ENCODE measurements at regions not wholly inside any gene's neighbourhood (a gene's known extent, or its start where the extent isn't known, plus 50 kb on each side); places are given as distances from the start of the nearest gene placed in this dataset.

DNA sequence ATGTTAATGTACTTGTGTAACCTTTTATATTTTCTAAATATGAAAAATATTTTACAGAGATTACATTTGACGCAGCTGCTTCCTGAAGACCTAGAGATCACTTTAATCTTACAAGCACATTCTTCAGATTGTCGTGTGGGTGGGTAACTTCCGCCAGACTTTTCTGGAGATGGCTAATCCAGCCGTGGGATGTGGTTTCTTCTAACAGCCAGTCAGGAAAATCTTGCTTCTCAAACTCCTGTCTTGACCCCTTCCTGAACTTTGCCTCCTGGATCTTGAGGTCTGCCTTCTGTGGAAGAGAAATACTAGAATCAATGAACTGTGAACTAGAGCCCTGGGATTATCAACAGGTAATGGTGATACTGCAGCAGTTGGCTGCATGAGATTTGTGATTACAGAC lies 401.6 kb upstream of the TNP1 start:
- TF ChIP-seq, protein P1, sequence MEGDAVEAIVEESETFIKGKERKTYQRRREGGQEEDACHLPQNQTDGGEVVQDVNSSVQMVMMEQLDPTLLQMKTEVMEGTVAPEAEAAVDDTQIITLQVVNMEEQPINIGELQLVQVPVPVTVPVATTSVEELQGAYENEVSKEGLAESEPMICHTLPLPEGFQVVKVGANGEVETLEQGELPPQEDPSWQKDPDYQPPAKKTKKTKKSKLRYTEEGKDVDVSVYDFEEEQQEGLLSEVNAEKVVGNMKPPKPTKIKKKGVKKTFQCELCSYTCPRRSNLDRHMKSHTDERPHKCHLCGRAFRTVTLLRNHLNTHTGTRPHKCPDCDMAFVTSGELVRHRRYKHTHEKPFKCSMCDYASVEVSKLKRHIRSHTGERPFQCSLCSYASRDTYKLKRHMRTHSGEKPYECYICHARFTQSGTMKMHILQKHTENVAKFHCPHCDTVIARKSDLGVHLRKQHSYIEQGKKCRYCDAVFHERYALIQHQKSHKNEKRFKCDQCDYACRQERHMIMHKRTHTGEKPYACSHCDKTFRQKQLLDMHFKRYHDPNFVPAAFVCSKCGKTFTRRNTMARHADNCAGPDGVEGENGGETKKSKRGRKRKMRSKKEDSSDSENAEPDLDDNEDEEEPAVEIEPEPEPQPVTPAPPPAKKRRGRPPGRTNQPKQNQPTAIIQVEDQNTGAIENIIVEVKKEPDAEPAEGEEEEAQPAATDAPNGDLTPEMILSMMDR (conservative IDR thresholded peaks at IDR 0.05; ENCODE audit: low read depth in 2 of 2) = no peak
- no peak for TF ChIP-seq EZH2phosphoT487 (IDR thresholded peaks at IDR 0.05; ENCODE audit: unreplicated experiment)
- TF ChIP-seq POLR2AphosphoS5 (IDR thresholded peaks at IDR 0.05; ENCODE audit: low read depth) = no peak
- TF ChIP-seq, protein P2, sequence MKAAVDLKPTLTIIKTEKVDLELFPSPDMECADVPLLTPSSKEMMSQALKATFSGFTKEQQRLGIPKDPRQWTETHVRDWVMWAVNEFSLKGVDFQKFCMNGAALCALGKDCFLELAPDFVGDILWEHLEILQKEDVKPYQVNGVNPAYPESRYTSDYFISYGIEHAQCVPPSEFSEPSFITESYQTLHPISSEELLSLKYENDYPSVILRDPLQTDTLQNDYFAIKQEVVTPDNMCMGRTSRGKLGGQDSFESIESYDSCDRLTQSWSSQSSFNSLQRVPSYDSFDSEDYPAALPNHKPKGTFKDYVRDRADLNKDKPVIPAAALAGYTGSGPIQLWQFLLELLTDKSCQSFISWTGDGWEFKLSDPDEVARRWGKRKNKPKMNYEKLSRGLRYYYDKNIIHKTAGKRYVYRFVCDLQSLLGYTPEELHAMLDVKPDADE (IDR thresholded peaks at IDR 0.05) = no peak
- no peak for TF ChIP-seq EZH2 (IDR thresholded peaks at IDR 0.05; ENCODE audit: low read depth, unreplicated experiment)
- no peak for TF ChIP-seq ZNF114 (CRISPR knock-in tag; IDR thresholded peaks at IDR 0.05)
- TF ChIP-seq CREB1 (CRISPR knock-in tag; IDR thresholded peaks at IDR 0.05; ENCODE audit: low read depth) = no peak
- TF ChIP-seq JUNB (IDR thresholded peaks at IDR 0.05; ENCODE audit: unreplicated experiment) = no peak
- TF ChIP-seq, protein P3, sequence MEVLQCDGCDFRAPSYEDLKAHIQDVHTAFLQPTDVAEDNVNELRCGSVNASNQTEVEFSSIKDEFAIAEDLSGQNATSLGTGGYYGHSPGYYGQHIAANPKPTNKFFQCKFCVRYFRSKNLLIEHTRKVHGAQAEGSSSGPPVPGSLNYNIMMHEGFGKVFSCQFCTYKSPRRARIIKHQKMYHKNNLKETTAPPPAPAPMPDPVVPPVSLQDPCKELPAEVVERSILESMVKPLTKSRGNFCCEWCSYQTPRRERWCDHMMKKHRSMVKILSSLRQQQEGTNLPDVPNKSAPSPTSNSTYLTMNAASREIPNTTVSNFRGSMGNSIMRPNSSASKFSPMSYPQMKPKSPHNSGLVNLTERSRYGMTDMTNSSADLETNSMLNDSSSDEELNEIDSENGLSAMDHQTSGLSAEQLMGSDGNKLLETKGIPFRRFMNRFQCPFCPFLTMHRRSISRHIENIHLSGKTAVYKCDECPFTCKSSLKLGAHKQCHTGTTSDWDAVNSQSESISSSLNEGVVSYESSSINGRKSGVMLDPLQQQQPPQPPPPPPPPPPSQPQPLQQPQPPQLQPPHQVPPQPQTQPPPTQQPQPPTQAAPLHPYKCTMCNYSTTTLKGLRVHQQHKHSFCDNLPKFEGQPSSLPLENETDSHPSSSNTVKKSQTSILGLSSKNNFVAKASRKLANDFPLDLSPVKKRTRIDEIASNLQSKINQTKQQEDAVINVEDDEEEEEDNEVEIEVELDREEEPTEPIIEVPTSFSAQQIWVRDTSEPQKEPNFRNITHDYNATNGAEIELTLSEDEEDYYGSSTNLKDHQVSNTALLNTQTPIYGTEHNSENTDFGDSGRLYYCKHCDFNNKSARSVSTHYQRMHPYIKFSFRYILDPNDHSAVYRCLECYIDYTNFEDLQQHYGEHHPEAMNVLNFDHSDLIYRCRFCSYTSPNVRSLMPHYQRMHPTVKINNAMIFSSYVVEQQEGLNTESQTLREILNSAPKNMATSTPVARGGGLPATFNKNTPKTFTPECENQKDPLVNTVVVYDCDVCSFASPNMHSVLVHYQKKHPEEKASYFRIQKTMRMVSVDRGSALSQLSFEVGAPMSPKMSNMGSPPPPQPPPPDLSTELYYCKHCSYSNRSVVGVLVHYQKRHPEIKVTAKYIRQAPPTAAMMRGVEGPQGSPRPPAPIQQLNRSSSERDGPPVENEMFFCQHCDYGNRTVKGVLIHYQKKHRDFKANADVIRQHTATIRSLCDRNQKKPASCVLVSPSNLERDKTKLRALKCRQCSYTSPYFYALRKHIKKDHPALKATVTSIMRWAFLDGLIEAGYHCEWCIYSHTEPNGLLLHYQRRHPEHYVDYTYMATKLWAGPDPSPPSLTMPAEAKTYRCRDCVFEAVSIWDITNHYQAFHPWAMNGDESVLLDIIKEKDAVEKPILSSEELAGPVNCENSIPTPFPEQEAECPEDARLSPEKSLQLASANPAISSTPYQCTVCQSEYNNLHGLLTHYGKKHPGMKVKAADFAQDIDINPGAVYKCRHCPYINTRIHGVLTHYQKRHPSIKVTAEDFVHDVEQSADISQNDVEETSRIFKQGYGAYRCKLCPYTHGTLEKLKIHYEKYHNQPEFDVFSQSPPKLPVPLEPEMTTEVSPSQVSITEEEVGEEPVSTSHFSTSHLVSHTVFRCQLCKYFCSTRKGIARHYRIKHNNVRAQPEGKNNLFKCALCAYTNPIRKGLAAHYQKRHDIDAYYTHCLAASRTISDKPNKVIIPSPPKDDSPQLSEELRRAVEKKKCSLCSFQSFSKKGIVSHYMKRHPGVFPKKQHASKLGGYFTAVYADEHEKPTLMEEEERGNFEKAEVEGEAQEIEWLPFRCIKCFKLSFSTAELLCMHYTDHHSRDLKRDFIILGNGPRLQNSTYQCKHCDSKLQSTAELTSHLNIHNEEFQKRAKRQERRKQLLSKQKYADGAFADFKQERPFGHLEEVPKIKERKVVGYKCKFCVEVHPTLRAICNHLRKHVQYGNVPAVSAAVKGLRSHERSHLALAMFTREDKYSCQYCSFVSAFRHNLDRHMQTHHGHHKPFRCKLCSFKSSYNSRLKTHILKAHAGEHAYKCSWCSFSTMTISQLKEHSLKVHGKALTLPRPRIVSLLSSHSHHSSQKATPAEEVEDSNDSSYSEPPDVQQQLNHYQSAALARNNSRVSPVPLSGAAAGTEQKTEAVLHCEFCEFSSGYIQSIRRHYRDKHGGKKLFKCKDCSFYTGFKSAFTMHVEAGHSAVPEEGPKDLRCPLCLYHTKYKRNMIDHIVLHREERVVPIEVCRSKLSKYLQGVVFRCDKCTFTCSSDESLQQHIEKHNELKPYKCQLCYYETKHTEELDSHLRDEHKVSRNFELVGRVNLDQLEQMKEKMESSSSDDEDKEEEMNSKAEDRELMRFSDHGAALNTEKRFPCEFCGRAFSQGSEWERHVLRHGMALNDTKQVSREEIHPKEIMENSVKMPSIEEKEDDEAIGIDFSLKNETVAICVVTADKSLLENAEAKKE (CRISPR knock-in tag; IDR thresholded peaks at IDR 0.05) = no peak
- TF ChIP-seq, protein P4, sequence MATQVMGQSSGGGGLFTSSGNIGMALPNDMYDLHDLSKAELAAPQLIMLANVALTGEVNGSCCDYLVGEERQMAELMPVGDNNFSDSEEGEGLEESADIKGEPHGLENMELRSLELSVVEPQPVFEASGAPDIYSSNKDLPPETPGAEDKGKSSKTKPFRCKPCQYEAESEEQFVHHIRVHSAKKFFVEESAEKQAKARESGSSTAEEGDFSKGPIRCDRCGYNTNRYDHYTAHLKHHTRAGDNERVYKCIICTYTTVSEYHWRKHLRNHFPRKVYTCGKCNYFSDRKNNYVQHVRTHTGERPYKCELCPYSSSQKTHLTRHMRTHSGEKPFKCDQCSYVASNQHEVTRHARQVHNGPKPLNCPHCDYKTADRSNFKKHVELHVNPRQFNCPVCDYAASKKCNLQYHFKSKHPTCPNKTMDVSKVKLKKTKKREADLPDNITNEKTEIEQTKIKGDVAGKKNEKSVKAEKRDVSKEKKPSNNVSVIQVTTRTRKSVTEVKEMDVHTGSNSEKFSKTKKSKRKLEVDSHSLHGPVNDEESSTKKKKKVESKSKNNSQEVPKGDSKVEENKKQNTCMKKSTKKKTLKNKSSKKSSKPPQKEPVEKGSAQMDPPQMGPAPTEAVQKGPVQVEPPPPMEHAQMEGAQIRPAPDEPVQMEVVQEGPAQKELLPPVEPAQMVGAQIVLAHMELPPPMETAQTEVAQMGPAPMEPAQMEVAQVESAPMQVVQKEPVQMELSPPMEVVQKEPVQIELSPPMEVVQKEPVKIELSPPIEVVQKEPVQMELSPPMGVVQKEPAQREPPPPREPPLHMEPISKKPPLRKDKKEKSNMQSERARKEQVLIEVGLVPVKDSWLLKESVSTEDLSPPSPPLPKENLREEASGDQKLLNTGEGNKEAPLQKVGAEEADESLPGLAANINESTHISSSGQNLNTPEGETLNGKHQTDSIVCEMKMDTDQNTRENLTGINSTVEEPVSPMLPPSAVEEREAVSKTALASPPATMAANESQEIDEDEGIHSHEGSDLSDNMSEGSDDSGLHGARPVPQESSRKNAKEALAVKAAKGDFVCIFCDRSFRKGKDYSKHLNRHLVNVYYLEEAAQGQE (IDR thresholded peaks at IDR 0.05; ENCODE audit: unreplicated experiment) = no peak
- no peak for TF ChIP-seq ZNF331 (CRISPR knock-in tag; IDR thresholded peaks at IDR 0.05; ENCODE audit: low read depth)
- TF ChIP-seq STAT1 (IDR thresholded peaks at IDR 0.05; ENCODE audit: unreplicated experiment) = no peak
